Breast epithelium (tissue), 4 donors: ENCODE measurements at regions not wholly inside any gene's neighbourhood (a gene's known extent, or its start where the extent isn't known, plus 50 kb on each side); places are given as distances from the start of the nearest gene placed in this dataset.

Experiments used
- DNase-seq, 2 donors: peaks; one replicate each; pipeline ENCODE4 v3.0.0-alpha.2; 2019; ENCODE audit warnings: low spot score in 2 of 2
- H3K27ac ChIP-seq, 2 donors: fragments of 200-600 bp; sonication (generic) in 1 of 2; one replicate each; pipeline ENCODE4 v1.5.1; 2016 to 2019; ENCODE audit warnings: mild to moderate bottlenecking in 1 of 2
- H3K27me3 ChIP-seq, 2 donors: fragments of 200-600 bp; sonication (generic) in 1 of 2; one replicate each; pipeline versions ENCODE4 v1.5.1 to v1.6.0; 2017 to 2019; ENCODE audit warnings: control low read depth in 1 of 2, mild to moderate bottlenecking in 1 of 2
- H3K36me3 ChIP-seq: fragments of 200-600 bp; one replicate; pipeline ENCODE4 v1.5.1; 2019
- H3K4me1 ChIP-seq, 2 donors: fragments of 200-600 bp; sonication (generic); one replicate each; pipeline ENCODE4 v1.5.1; 2016 to 2019; ENCODE audit warnings: control low read depth in 1 of 2
- H3K4me3 ChIP-seq, 3 donors: fragments of 200-600 bp; sonication (generic); 1 replicate in 2 of 3; 2 replicates in 1 of 3; pipeline ENCODE4 v1.5.1; 2016 to 2019; ENCODE audit warnings: mild to moderate bottlenecking in 3 of 3, moderate library complexity in 2 of 3
- H3K9me3 ChIP-seq, 2 donors: fragments of 200-600 bp; sonication (generic) in 1 of 2; one replicate each; pipeline ENCODE4 v1.5.1; 2016 to 2019; ENCODE audit warnings: control low read depth in 1 of 2
- POLR2A ChIP-seq: fragments of 450-650 bp; IDR thresholded peaks from one replicate; pipeline ENCODE4 v1.6.1; 2016; ENCODE audit warnings: antibody characterized with exemption, mild to moderate bottlenecking, moderate library complexity
- POLR2AphosphoS5 ChIP-seq, 3 donors: sonication (generic); formaldehyde crosslinking; IDR thresholded peaks; one replicate each; pipeline ENCODE4 v1.6.1; 2017; ENCODE audit warnings: antibody characterized with exemption in 3 of 3
- intact Hi-C: fragments of 100-400 bp; cut with DNase I; formaldehyde crosslinking; loops from one replicate; pipeline ENCODE4 v1.15.1; 2023; ENCODE audit warnings: low total_unique reads
- TF ChIP-seq, protein P1 (sequence below), 3 donors: fragments of 450-650 bp; IDR thresholded peaks; one replicate each; pipeline ENCODE4 v1.5.1; 2016 to 2017; ENCODE audit warnings: antibody characterized with exemption in 3 of 3, mild to moderate bottlenecking in 3 of 3, moderate library complexity in 3 of 3

DNA sequence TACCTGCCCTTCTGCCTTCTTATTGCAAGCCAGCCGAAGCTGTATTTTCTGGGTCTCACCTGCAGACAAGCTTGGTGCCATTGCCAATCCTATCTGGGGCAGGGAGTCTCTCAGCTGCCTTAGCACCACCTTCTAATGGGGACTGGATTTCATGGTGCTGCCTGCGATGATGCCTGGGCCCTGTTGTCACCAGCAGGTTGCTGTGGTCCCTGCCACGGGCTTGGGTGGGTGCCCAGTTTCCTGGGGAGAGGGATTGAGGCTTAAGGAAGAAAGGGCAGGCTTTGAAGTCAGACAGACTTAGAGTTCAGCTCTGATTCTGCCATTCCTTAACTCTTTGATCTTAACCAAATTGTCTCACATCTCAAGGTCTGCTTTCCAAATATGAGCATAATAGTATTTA lies 87.4 kb upstream of the CD96 start:
- no peaks in the 10 kb centered on the region for H3K36me3 ChIP-seq
- H3K9me3 ChIP-seq: no peaks in the 10 kb centered on the region
- no peak for DNase-seq
- no peak overlapping the region for H3K4me3 ChIP-seq
- H3K4me1 ChIP-seq: no peaks in the 10 kb centered on the region
- intact Hi-C loops: no loop called here
- H3K27me3 ChIP-seq: no peaks in the 10 kb centered on the region
- TF ChIP-seq POLR2AphosphoS5 (IDR thresholded peaks at IDR 0.05) (no peak), POLR2A (no peak)
- TF ChIP-seq, protein P1, sequence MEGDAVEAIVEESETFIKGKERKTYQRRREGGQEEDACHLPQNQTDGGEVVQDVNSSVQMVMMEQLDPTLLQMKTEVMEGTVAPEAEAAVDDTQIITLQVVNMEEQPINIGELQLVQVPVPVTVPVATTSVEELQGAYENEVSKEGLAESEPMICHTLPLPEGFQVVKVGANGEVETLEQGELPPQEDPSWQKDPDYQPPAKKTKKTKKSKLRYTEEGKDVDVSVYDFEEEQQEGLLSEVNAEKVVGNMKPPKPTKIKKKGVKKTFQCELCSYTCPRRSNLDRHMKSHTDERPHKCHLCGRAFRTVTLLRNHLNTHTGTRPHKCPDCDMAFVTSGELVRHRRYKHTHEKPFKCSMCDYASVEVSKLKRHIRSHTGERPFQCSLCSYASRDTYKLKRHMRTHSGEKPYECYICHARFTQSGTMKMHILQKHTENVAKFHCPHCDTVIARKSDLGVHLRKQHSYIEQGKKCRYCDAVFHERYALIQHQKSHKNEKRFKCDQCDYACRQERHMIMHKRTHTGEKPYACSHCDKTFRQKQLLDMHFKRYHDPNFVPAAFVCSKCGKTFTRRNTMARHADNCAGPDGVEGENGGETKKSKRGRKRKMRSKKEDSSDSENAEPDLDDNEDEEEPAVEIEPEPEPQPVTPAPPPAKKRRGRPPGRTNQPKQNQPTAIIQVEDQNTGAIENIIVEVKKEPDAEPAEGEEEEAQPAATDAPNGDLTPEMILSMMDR (IDR thresholded peaks at IDR 0.05): no peak
- no peak overlapping the region for H3K27ac ChIP-seq

GRCh38 chr3:111465081-111465670 lies 76.8 kb upstream of the CD96 start:
- Histone ChIP-seq H3K27ac (no peak overlapping the region), H3K4me1 (no peaks in the 10 kb centered on the region), H3K4me3 (no peak overlapping the region), H3K27me3 (no peaks in the 10 kb centered on the region), H3K36me3 (no peaks in the 10 kb centered on the region), H3K9me3 (no peaks in the 10 kb centered on the region)
- TF ChIP-seq POLR2A (no peak), POLR2AphosphoS5 (IDR thresholded peaks at IDR 0.05) (no peak)
- TF ChIP-seq, protein P1 (IDR thresholded peaks at IDR 0.05): no peak
- no peak for DNase-seq
- intact Hi-C loops: no loop called here

DNA sequence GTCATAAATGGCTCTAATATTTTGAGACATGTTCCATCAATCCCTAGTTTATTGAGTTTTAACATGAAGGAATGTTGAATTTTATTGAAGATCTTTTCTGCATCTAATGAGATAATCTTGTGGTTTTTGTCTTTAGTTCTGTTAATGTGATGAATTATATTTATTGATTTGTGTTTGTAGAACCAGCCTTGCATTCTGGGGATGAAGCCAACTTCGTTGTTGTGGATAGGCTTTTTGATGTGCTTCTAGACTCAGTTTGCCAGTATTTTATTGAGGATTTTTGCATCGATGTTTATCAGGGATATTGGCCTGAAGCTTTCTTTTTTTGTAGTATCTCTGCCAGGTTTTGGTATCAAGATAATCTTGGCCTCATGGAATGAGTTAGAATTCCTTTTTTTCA lies 72.0 kb upstream of the CD96 start:
- H3K4me3 ChIP-seq: no peak overlapping the region

GRCh38 chr3:111471831-111472230 lies 70.2 kb upstream of the CD96 start:
- H3K9me3 ChIP-seq: no peaks in the 10 kb centered on the region
- intact Hi-C loops: no loop called here
- DNase-seq: no peak
- no peak overlapping the region for H3K27ac ChIP-seq
- no peak overlapping the region for H3K4me3 ChIP-seq
- no peaks in the 10 kb centered on the region for H3K36me3 ChIP-seq
- H3K27me3 ChIP-seq: no peaks in the 10 kb centered on the region
- H3K4me1 ChIP-seq: no peaks in the 10 kb centered on the region
- TF ChIP-seq POLR2AphosphoS5 (IDR thresholded peaks at IDR 0.05) (no peak), POLR2A (no peak)
- TF ChIP-seq, protein P1 (IDR thresholded peaks at IDR 0.05): no peak

More for the DNA sequence above, 72.0 kb upstream of the CD96 start:
- Histone ChIP-seq H3K27me3 (no peaks in the 10 kb centered on the region), H3K4me1 (no peaks in the 10 kb centered on the region), H3K36me3 (no peaks in the 10 kb centered on the region), H3K27ac (no peak overlapping the region), H3K9me3 (no peaks in the 10 kb centered on the region)
- TF ChIP-seq POLR2A: no peak
- TF ChIP-seq POLR2AphosphoS5 (IDR thresholded peaks at IDR 0.05): no peak
- TF ChIP-seq, protein P1 (IDR thresholded peaks at IDR 0.05): no peak
- DNase-seq: no peak
- intact Hi-C loops: no loop called here

DNA sequence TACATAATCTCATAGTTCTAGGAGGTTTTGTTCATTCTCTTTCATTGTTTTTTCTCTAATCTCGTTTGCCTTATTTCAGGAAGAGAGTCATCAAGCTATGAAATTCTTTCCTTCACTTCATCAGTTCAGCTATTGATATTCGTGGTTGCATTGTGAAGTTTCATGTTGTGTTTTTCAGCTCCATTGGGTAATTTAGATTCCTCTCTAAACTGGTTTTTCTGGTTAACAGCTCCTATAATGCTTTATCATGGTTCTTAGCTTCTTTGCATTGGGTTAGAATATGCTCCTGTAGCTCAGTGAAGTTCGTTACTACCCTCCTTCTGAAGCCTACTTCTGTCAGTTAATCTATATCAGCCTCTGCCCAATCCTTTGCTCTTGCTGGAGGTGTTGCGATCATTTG lies 69.4 kb upstream of the CD96 start:
- H3K4me3 ChIP-seq: no peak overlapping the region
- H3K9me3 ChIP-seq: no peaks in the 10 kb centered on the region
- TF ChIP-seq, protein P1 (IDR thresholded peaks at IDR 0.05): no peak
- TF ChIP-seq POLR2A (no peak), POLR2AphosphoS5 (IDR thresholded peaks at IDR 0.05) (no peak)
- no peaks in the 10 kb centered on the region for H3K27me3 ChIP-seq
- no peaks in the 10 kb centered on the region for H3K4me1 ChIP-seq
- H3K27ac ChIP-seq: no peak overlapping the region
- intact Hi-C loops: no loop called here
- no peaks in the 10 kb centered on the region for H3K36me3 ChIP-seq
- no peak for DNase-seq
